H9 (cell line): ENCODE measurements at regions not wholly inside any gene's neighbourhood (a gene's known extent, or its start where the extent isn't known, plus 50 kb on each side); places are given as distances from the start of the nearest gene placed in this dataset.

Source experiments
- DNase-seq: peaks from one replicate; pipeline ENCODE4 v3.0.0-alpha.2; 2017
- H2AFZ ChIP-seq: one replicate; pipeline ENCODE4 v1.6.1; 2013; ENCODE audit warnings: mild to moderate bottlenecking, low read length, control low read depth, moderate library complexity
- H2AK5ac ChIP-seq: 2 replicates; pipeline ENCODE4 v1.6.1; 2013; ENCODE audit warnings: low read length, control low read depth, mixed read lengths; ENCODE audit not compliant: insufficient read length
- H2BK120ac ChIP-seq: one replicate; pipeline ENCODE4 v1.6.1; 2013; ENCODE audit warnings: low read depth, mild to moderate bottlenecking, low read length, control low read depth, inconsistent platforms; ENCODE audit not compliant: poor library complexity, severe bottlenecking
- H2BK12ac ChIP-seq: 2 replicates; pipeline ENCODE4 v1.6.1; 2013; ENCODE audit warnings: low read length, control low read depth, mixed read lengths, low read depth; ENCODE audit not compliant: insufficient read length
- H2BK15ac ChIP-seq: 2 replicates; pipeline ENCODE4 v1.6.1; 2013; ENCODE audit warnings: low read depth, low read length, control low read depth
- H2BK20ac ChIP-seq: one replicate; pipeline ENCODE4 v1.6.1; 2013; ENCODE audit warnings: low read depth, mild to moderate bottlenecking, low read length, control low read depth, inconsistent platforms; ENCODE audit not compliant: poor library complexity, severe bottlenecking
- H2BK5ac ChIP-seq: 2 replicates; pipeline ENCODE4 v1.6.1; 2013; ENCODE audit warnings: low read length, control low read depth, mixed read lengths; ENCODE audit not compliant: insufficient read length
- H3K14ac ChIP-seq: 2 replicates; pipeline ENCODE4 v1.6.1; 2013; ENCODE audit warnings: low read length, control low read depth; ENCODE audit not compliant: insufficient read depth
- H3K18ac ChIP-seq: 2 replicates; pipeline ENCODE4 v1.6.1; 2013; ENCODE audit warnings: low read depth, mild to moderate bottlenecking, mixed read lengths, low read length, control low read depth; ENCODE audit not compliant: insufficient read length
- H3K23ac ChIP-seq: 2 replicates; pipeline ENCODE4 v1.6.1; 2013; ENCODE audit warnings: low read length, control low read depth, mixed read lengths, low read depth; ENCODE audit not compliant: insufficient read length
- H3K23me2 ChIP-seq: 2 replicates; pipeline ENCODE4 v1.6.1; 2013; ENCODE audit warnings: low read depth, mild to moderate bottlenecking, mixed read lengths, low read length, control low read depth; ENCODE audit not compliant: insufficient read length, poor library complexity, severe bottlenecking
- H3K27ac ChIP-seq: 2 replicates; pipeline ENCODE4 v1.5.1; 2013; ENCODE audit warnings: low read length, control low read depth, mixed read lengths, low read depth; ENCODE audit not compliant: insufficient read length
- H3K27me3 ChIP-seq: 2 replicates; pipeline ENCODE4 v1.6.1; 2013; ENCODE audit warnings: low read length, control low read depth, inconsistent platforms; ENCODE audit not compliant: insufficient read depth
- H3K4ac ChIP-seq: 2 replicates; pipeline ENCODE4 v1.6.1; 2013; ENCODE audit warnings: low read depth, mild to moderate bottlenecking, control low read depth, inconsistent platforms, low read length, moderate library complexity
- H3K4me1 ChIP-seq: 2 replicates; pipeline ENCODE4 v1.6.1; 2013; ENCODE audit warnings: low read length, control low read depth, inconsistent platforms; ENCODE audit not compliant: insufficient read depth
- H3K4me2 ChIP-seq: 2 replicates; pipeline ENCODE4 v1.6.1; 2013; ENCODE audit warnings: low read length, control low read depth, mixed read lengths; ENCODE audit not compliant: insufficient read length, insufficient read depth
- H3K56ac ChIP-seq: 2 replicates; pipeline ENCODE4 v1.6.1; 2013; ENCODE audit warnings: low read depth, mild to moderate bottlenecking, mixed read lengths, low read length, control low read depth; ENCODE audit not compliant: insufficient read length
- H3K79me1 ChIP-seq: 2 replicates; pipeline ENCODE4 v1.6.1; 2013; ENCODE audit warnings: low read depth, mild to moderate bottlenecking, moderate library complexity, low read length, control low read depth, inconsistent platforms; ENCODE audit not compliant: insufficient read depth, poor library complexity, severe bottlenecking
- H3K79me2 ChIP-seq: 2 replicates; pipeline ENCODE4 v1.6.1; 2013; ENCODE audit warnings: low read length, control low read depth, inconsistent platforms; ENCODE audit not compliant: insufficient read depth
- H3K9ac ChIP-seq: 2 replicates; pipeline ENCODE4 v1.6.1; 2013; ENCODE audit warnings: low read length, control low read depth, mixed read lengths; ENCODE audit not compliant: insufficient read length; ENCODE audit errors: extremely low read depth
- H3K9me3 ChIP-seq: one replicate; pipeline ENCODE4 v1.6.1; 2013; ENCODE audit warnings: low read depth, low read length, inconsistent platforms; ENCODE audit not compliant: control insufficient read depth
- H3T11ph ChIP-seq: one replicate; pipeline ENCODE4 v1.6.1; 2013; ENCODE audit warnings: mild to moderate bottlenecking, low read length, control low read depth, inconsistent platforms
- H4K20me1 ChIP-seq: one replicate; pipeline ENCODE4 v1.6.1; 2013; ENCODE audit not compliant: control insufficient read depth, insufficient read length, insufficient read depth
- H4K5ac ChIP-seq: 2 replicates; pipeline ENCODE4 v1.6.1; 2013; ENCODE audit warnings: low read depth, mild to moderate bottlenecking, mixed read lengths, low read length, control low read depth; ENCODE audit not compliant: insufficient read length
- H4K8ac ChIP-seq: replicated peaks from 2 replicates; pipeline ENCODE4 v1.6.1; 2013; ENCODE audit warnings: low read length, control low read depth, mixed read lengths, low read depth; ENCODE audit not compliant: insufficient read length
- H4K91ac ChIP-seq: 2 replicates; pipeline ENCODE4 v1.6.1; 2013; ENCODE audit warnings: low read depth, mild to moderate bottlenecking, moderate library complexity, mixed read lengths, low read length, control low read depth; ENCODE audit not compliant: insufficient read length
- H3K27ac Mint-ChIP-seq, 3 experiments: 2 replicates in 2 of 3; 3 replicates in 1 of 3; pipeline ENCODE4 v1.8.0; 2020 to 2021; ENCODE audit warnings: mixed read lengths in 3 of 3, mild to moderate bottlenecking in 1 of 3, moderate library complexity in 1 of 3
- H3K27me3 Mint-ChIP-seq: 2 replicates; pipeline ENCODE4 v1.8.0; 2021; ENCODE audit warnings: low read depth, mild to moderate bottlenecking, moderate library complexity, mixed read lengths
- H3K36me3 Mint-ChIP-seq, 3 experiments: 2 replicates in 2 of 3; 3 replicates in 1 of 3; pipeline ENCODE4 v1.8.0; 2020 to 2021; ENCODE audit warnings: low read depth in 3 of 3, mixed read lengths in 3 of 3; ENCODE audit not compliant: insufficient read depth in 1 of 3
- H3K4me1 Mint-ChIP-seq, 2 experiments: 2 replicates each; pipeline ENCODE4 v1.8.0; 2020; ENCODE audit warnings: mixed read lengths in 2 of 2
- H3K4me3 Mint-ChIP-seq, 2 experiments: 2 replicates in 1 of 2; 3 replicates in 1 of 2; pipeline ENCODE4 v1.8.0; 2020 to 2021; ENCODE audit warnings: mild to moderate bottlenecking in 2 of 2, mixed read lengths in 2 of 2, moderate library complexity in 1 of 2
- H3K9me3 Mint-ChIP-seq, 2 experiments: 2 replicates in 1 of 2; 3 replicates in 1 of 2; pipeline ENCODE4 v1.8.0; 2020; ENCODE audit warnings: mild to moderate bottlenecking in 2 of 2, mixed read lengths in 2 of 2, moderate library complexity in 1 of 2
- CTCF ChIP-seq: fragments of 200-600 bp; sonication (generic); conservative IDR thresholded peaks from 3 replicates; pipeline ENCODE4 v1.8.0; 2021; ENCODE audit warnings: antibody characterized with exemption, mild to moderate bottlenecking
- WGBS: extraction: QIAGEN DNeasy Blood & Tissue Kit; methylation state at CpG from one replicate; pipeline ENCODE4 v1.1.7; 2013; ENCODE audit warnings: missing lambda C conversion rate, low lambda C conversion rate, mixed read lengths; ENCODE audit not compliant: insufficient read length; ENCODE audit errors: extremely low coverage; 5-methylcytosine and 5-hydroxymethylcytosine counted together

GRCh38 chr3:174363256-174363655 is 495.9 kb upstream of the NAALADL2 start:
- no peaks in the 10 kb centered on the region for H3K79me2 ChIP-seq
- H3K4ac ChIP-seq = no peak overlapping the region
- no peak for DNase-seq
- no peak for TF ChIP-seq CTCF
- Mint-ChIP-seq H3K27me3 (no peaks in the 10 kb centered on the region), H3K4me3 (no peak overlapping the region), H3K36me3 (no peaks in the 10 kb centered on the region), H3K4me1 (no peaks in the 10 kb centered on the region), H3K27ac (no peak overlapping the region), H3K9me3 (peaks cover 0 to under 1% of the 10 kb centered on the region in 2 experiments; a peak in 2 of 5 replicates)
- H3K27me3 ChIP-seq = no peaks in the 10 kb centered on the region
- H3K4me2 ChIP-seq = no peak overlapping the region
- no peak overlapping the region for H3K23ac ChIP-seq
- H2BK12ac ChIP-seq = no peak overlapping the region
- no peaks in the 10 kb centered on the region for H3K4me1 ChIP-seq
- no peak overlapping the region for H2BK20ac ChIP-seq
- no peak overlapping the region for H3K9ac ChIP-seq
- no peak overlapping the region for H2AK5ac ChIP-seq
- no peak overlapping the region for H2BK15ac ChIP-seq
- H2BK5ac ChIP-seq = no peak overlapping the region
- no peak overlapping the region for H4K91ac ChIP-seq
- no CpG with 5 or more reads among the region's 3 CpGs for WGBS
- H4K8ac ChIP-seq = no peak overlapping the region
- H3K18ac ChIP-seq = no peak overlapping the region
- H3K14ac ChIP-seq = no peak overlapping the region
- no peak overlapping the region for H2AFZ ChIP-seq
- no peaks in the 10 kb centered on the region for H3K79me1 ChIP-seq
- H3T11ph ChIP-seq = no peak overlapping the region
- no peak overlapping the region for H2BK120ac ChIP-seq
- H3K56ac ChIP-seq = no peak overlapping the region
- no peaks in the 10 kb centered on the region for H3K23me2 ChIP-seq
- H4K20me1 ChIP-seq = no peaks in the 10 kb centered on the region
- H3K27ac ChIP-seq = no peak overlapping the region
- H3K9me3 ChIP-seq = no peaks in the 10 kb centered on the region
- H4K5ac ChIP-seq = no peak overlapping the region
